ENCODE measurements at regions not wholly inside any gene's neighbourhood (a gene's known extent, or its start where the extent isn't known, plus 50 kb on each side); places are given as distances from the start of the nearest gene placed in this dataset.

DNA sequence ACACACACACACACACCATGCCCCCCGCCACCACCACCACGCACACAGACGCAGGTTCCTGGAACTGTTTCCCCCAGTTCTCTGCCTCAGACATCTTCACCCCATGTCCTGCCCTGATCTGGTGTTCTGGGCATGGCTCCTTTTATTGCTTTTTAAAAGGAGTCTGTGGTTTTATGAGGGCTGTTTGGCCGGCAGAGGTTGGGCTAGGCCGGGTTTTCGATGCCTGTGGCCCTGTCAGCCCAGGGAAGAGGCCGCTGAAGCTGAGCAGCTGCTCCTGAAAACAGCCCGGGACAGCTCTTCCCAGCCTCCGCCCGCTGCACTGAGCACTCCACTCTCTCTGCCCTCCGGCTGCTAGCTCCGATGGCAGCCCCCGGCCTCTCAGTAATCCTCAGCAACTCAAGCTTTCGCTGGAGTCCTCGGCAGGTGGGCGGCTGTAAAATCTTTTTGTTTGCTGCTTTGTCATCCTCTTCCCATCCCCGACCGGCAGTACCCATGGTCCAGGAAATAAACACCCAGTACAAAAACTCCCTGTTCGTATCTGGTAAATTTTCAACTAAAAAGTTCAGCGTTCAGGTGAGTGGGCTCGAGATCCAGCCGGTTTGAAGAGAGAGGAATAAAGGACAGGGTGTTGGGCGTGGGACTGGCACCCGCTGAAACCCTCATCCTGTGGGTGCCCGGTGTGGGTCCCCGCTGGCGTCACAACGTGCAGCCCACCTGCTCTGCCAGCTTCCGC lies 103.0 kb upstream of the ERCC6L2 start (continued):
- no peak for TF ChIP-seq ZNF577 (CRISPR knock-in tag; IDR thresholded peaks at IDR 0.05; ENCODE audit: borderline replicate concordance, low read depth)
- no peak for TF ChIP-seq CENPX (CRISPR knock-in tag; IDR thresholded peaks at IDR 0.05)
- TF ChIP-seq SP4 (CRISPR knock-in tag; IDR thresholded peaks at IDR 0.05), result peak; percentile 45; the same call in 1 of the 2 replicates
- TF ChIP-seq HIC2 (CRISPR knock-in tag; IDR thresholded peaks at IDR 0.05; ENCODE audit: low read depth), result peak; percentile 61; the same call in 1 of the 2 replicates
- TF ChIP-seq EHMT2 (IDR thresholded peaks at IDR 0.05; ENCODE audit: borderline replicate concordance, low read depth, low read length), result no peak
- no peak for TF ChIP-seq ZNF160 (CRISPR knock-in tag; IDR thresholded peaks at IDR 0.05)
- no peak for TF ChIP-seq MXD3 (CRISPR knock-in tag; IDR thresholded peaks at IDR 0.05)
- TF ChIP-seq ZNF616 (CRISPR knock-in tag; IDR thresholded peaks at IDR 0.05; ENCODE audit: low read depth), result no peak
- no peak for TF ChIP-seq ZFP90 (CRISPR knock-in tag; IDR thresholded peaks at IDR 0.05; ENCODE audit: borderline replicate concordance)
- peak; percentile 28; the same call in 1 of the 2 replicates for TF ChIP-seq SALL1 (CRISPR knock-in tag; IDR thresholded peaks at IDR 0.05)
- TF ChIP-seq PHF21A (CRISPR knock-in tag; IDR thresholded peaks at IDR 0.05), result peak; percentile 73; the same call in 1 of the 2 replicates
- no peak for TF ChIP-seq MEIS2 (CRISPR knock-in tag; IDR thresholded peaks at IDR 0.05)
- no peak for TF ChIP-seq ZNF367 (CRISPR knock-in tag; IDR thresholded peaks at IDR 0.05; ENCODE audit: borderline replicate concordance)
- TF ChIP-seq ZC3H13 (CRISPR knock-in tag; IDR thresholded peaks at IDR 0.05), result no peak
- TF ChIP-seq, protein P1, sequence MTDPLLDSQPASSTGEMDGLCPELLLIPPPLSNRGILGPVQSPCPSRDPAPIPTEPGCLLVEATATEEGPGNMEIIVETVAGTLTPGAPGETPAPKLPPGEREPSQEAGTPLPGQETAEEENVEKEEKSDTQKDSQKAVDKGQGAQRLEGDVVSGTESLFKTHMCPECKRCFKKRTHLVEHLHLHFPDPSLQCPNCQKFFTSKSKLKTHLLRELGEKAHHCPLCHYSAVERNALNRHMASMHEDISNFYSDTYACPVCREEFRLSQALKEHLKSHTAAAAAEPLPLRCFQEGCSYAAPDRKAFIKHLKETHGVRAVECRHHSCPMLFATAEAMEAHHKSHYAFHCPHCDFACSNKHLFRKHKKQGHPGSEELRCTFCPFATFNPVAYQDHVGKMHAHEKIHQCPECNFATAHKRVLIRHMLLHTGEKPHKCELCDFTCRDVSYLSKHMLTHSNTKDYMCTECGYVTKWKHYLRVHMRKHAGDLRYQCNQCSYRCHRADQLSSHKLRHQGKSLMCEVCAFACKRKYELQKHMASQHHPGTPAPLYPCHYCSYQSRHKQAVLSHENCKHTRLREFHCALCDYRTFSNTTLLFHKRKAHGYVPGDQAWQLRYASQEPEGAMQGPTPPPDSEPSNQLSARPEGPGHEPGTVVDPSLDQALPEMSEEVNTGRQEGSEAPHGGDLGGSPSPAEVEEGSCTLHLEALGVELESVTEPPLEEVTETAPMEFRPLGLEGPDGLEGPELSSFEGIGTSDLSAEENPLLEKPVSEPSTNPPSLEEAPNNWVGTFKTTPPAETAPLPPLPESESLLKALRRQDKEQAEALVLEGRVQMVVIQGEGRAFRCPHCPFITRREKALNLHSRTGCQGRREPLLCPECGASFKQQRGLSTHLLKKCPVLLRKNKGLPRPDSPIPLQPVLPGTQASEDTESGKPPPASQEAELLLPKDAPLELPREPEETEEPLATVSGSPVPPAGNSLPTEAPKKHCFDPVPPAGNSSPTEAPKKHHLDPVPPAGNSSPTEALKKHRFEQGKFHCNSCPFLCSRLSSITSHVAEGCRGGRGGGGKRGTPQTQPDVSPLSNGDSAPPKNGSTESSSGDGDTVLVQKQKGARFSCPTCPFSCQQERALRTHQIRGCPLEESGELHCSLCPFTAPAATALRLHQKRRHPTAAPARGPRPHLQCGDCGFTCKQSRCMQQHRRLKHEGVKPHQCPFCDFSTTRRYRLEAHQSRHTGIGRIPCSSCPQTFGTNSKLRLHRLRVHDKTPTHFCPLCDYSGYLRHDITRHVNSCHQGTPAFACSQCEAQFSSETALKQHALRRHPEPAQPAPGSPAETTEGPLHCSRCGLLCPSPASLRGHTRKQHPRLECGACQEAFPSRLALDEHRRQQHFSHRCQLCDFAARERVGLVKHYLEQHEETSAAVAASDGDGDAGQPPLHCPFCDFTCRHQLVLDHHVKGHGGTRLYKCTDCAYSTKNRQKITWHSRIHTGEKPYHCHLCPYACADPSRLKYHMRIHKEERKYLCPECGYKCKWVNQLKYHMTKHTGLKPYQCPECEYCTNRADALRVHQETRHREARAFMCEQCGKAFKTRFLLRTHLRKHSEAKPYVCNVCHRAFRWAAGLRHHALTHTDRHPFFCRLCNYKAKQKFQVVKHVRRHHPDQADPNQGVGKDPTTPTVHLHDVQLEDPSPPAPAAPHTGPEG (CRISPR knock-in tag; IDR thresholded peaks at IDR 0.05), result peak; percentile 96
- peak; percentile 56; the same call in 1 of the 2 replicates for TF ChIP-seq MTA1 (CRISPR knock-in tag; IDR thresholded peaks at IDR 0.05; ENCODE audit: borderline replicate concordance)
- no peak for TF ChIP-seq TCF12 (IDR thresholded peaks at IDR 0.05)
- TF ChIP-seq TCF12 (CRISPR knock-in tag; IDR thresholded peaks at IDR 0.05), result no peak
- TF ChIP-seq KDM2A (CRISPR knock-in tag; IDR thresholded peaks at IDR 0.05; ENCODE audit: borderline replicate concordance, low read depth), result peak; percentile 30; the same call in 1 of the 2 replicates
- no peak for TF ChIP-seq RNF219 (CRISPR knock-in tag; IDR thresholded peaks at IDR 0.05)

All from HepG2 (cell line).